ENCODE measurements at regions not wholly inside any gene's neighbourhood (a gene's known extent, or its start where the extent isn't known, plus 50 kb on each side); places are given as distances from the start of the nearest gene placed in this dataset.

GRCh38 chr5:39863926-39864552 is 439.3 kb upstream of the DAB2 start:
- no peak for DNase-seq

DNA sequence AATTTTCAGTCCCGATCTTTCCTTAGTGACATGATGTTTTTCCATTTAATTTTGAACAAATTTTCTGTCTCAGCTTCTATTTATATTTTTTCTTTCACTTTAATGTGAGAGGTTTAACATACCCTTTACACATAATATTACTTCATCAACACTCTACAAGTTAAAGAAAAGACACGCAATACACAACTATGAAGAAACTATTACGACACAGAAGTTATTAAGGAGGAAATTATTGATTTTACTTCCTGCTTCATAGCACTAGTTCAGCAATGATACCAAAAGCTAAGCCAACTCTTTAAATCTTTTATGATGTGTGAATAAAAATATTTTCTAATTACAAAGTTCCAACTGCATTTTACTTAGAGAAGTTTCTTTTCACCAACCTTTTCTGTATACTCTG is 432.3 kb upstream of the DAB2 start:
- no peak for DNase-seq

DNA sequence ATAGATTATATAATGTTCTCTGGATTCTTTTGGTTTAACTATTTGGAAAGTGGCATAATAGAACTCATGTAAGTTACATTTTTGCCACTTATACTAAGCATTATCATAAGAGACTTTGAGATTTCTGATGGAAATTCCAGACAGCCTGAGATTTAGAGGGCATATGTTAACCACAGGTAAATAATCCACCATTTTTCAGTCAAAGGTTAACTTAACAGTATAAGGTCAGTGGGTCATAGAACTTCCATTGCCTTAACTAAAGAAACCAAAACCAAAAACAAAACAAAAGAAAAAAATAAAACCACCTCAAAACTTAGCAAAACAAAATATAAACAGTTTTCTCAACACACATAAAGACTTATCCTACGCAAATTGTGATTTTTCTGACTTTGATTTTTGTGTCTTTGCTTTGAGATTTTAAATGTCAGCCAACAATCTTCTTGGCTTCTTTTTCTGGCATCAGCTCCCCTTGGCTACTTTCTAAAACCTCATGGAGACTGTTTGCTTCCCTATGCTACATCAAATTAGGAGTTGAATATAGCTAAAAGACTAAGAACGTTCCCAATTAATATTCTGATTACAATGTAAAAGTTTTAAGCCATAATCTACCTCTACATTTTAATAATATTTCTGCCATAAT is 430.1 kb upstream of the DAB2 start:
- DNase-seq: no peak

DNA sequence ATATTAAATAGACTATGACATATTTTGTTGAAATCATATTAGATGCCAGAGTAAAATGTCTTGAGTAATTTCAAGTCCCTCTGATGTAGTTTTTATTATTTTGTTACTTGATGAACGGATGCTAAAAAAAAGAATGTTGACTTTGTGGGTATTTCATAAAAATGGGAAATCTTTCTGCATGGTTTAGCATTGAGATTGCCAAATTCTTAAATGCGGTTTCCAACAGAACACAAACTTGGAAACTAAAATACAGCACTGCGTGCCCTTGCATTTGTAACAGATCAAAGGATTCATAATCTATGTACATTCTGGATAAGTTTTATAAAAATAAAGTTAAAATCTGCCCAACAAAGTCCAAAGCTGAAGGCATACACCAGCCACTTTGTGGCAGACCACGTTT is 425.5 kb upstream of the DAB2 start:
- no peak for DNase-seq

GRCh38 chr5:39846144-39846543 is 421.4 kb upstream of the DAB2 start:
- no peak for DNase-seq

DNA sequence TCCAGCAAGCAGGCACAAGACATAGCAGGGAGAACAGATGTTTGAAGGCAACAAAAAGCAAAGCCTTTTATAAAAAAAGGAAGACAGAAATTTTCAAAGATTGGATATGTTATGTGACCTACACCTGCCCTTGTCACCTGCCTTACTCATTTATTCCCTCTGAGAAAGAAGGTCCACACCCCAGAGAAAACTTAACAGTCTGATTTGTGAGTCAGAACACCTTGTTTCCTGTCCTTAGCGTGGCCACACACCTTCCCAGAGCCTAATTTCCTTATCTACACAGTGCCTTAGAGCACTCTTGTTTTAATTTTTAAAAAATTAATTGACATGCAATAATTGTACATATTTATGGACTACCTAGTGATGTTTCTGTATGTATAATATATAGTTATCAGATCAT is 419.0 kb upstream of the DAB2 start:
- no peak for DNase-seq

GRCh38 chr5:39835371-39835770 is 410.6 kb upstream of the DAB2 start:
- no peak for DNase-seq

GRCh38 chr5:39829441-39829840 is 404.7 kb upstream of the DAB2 start:
- no peak for DNase-seq

DNA sequence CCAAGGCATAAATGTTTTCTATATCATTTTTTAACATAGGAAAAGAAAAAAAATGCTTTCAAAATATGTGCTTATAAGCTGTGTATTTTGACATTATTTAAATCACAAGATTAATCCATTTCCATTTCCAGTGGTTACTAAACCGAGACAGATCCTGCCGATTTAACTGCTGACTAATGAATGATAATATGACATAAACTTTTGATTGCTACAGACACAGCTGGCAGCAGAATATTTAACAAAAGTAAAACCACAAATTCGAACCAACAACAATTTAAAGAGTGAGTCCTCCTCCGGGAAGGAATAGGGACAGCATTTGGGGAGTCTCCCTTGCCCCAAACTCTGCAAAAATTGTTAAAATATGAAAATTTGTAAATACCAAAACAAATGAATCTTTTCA is 401.3 kb upstream of the DAB2 start:
- no peak for DNase-seq

DNA sequence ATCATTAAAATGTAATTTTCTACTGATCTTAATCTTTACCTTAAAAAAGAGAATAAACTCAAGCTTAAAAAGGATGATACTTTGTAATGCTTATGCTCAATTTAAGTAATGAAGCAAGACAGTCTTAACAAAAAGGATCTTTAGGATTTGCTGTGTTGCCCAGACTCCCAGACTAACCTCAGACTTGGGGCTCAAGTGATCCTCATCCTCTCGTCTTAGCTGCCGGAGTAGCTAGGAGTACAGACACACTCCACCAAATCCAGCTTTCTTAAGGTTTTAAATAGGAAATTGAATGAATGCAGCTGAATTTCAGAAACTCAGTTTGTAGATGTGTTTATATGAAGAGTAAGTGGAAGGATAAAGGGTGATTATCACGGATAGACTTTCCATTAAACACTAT is 400.5 kb upstream of the DAB2 start:
- DNase-seq: no peak

- no peak for DNase-seq
These were observed 397.2 kb upstream of the DAB2 start for GRCh38 chr5:39822020-39822419.

- DNase-seq: no peak
These were observed 392.1 kb upstream of the DAB2 start for GRCh38 chr5:39816866-39817265.

DNA sequence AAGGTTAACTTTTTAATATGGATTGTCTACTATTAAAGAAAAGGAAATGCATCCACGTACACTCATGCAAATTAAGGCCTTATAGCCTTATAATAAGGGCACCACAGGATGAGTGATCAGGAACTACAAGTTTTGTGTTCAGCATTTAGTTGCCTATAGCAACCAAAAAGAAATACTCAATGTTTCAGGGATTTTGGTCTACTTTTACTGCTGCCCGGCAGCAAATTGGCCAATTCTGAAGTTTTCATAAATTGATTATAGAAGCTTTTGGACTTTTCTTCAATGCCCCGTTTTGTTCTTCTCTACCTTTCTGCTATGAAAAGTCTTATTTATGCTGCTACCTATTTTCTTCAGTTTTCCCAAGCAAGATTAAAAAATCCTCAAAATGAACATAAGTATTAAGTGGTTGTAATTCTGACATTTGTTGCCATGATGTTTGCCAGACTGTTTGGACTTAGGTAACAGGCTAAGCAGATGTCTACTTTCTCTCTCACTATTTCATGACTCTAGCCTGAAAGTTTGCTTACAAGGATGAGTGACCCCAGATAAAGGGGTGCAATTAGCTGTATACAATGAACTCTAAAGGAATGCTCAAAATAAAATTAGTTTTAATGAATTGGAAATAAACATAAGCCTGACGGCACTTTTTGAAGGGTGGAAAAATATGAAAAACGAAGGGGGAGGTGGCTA is 391.5 kb upstream of the DAB2 start:
- no peak for DNase-seq

DNA sequence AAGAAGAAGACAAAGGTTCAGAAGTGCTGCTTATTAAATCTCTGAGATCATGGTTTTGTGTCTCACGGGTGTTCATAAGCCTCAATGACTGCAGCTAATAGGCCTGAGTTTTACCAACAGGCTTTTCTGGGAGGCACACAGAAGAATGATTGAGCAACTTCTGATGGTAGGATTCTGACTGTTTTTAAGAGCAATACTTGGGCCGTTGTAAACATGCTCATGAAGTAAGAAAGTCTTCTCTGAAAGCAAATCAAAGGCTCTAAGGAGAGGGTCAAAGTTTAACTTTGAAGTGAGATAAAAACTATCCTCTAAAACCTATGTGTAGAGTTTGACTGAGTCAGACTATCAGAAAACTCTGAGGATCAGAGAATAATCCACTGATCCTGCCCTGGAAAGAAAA is 390.9 kb upstream of the DAB2 start:
- DNase-seq: no peak

DNA sequence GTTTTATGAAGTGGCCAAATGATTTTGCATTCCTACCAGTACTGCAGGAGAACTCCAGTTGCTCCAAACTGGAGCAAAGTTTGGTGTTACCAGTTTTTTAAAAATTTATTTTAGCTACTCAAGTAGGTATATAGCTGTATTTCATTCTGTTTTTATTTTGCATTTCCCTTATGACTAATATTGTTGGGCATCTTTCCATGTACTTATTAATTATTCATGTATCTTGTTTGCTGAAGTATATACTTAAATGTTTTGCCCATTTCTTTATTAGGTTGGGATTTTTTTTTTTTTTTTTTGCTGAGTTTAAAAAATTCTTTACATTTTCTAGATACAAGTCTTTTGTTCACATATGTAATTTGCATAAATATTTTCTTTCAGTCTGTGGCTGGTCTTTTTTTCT is 386.6 kb upstream of the DAB2 start:
- no peak for DNase-seq

DNA sequence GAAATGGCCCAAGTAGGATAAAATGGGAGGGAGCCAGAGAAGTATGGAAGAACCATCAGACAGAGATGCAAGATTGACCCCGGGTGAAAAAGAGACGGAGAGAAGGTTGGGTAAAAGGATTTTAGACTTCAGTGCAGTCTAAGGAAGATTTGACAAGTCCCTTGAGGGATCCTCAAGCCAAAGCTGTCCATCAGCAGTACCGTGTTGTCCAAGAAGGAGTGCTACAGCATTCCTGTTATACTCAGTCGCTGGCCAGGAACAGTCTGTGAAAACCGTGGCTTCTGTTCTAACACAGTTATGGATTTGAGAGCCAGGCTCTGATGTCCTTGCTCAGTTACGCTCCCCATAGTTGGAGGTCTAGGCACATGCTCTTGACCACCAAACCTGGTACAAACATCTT is 383.9 kb upstream of the DAB2 start:
- DNase-seq: no peak

DNA sequence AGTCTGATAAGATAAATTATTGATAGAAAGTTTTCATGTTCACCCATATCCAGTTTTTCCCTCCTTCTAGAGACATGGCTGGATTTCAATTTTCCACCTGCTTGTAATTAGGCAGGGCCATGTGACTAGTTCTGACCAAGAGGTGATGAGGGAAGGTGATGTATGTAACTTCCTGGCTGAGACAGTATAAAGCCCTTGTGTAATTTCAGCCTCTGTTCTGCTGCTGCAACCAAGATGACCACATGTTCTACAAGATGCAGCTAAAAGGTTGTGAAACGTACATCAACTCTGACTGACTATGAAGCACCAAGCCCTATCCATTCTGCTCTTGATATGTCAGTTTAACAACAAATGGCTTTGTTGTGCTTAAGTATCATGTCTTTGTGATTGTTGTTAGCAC is 376.5 kb upstream of the DAB2 start:
- no peak for DNase-seq

GRCh38 chr5:39800042-39800601 is 375.3 kb upstream of the DAB2 start:
- DNase-seq: no peak

DNA sequence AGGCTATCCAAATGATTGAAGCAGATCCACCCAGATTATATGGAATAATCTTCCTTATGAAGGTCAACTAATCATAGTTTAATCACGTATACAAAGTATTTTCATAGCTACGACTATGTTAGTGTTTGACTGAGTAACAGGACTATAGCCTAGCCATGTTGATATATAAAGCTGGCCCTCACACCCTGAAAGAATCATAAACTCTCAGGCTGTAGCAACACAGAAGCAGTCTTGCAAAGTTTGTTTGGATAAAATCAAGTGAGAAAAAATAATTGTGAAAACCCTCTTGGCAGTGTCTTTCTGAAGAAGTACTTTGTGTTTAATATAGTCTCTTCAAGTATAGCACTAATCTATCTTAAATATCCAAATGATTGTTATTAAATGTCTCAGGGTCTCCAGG is 374.5 kb upstream of the DAB2 start:
- DNase-seq: no peak

DNA sequence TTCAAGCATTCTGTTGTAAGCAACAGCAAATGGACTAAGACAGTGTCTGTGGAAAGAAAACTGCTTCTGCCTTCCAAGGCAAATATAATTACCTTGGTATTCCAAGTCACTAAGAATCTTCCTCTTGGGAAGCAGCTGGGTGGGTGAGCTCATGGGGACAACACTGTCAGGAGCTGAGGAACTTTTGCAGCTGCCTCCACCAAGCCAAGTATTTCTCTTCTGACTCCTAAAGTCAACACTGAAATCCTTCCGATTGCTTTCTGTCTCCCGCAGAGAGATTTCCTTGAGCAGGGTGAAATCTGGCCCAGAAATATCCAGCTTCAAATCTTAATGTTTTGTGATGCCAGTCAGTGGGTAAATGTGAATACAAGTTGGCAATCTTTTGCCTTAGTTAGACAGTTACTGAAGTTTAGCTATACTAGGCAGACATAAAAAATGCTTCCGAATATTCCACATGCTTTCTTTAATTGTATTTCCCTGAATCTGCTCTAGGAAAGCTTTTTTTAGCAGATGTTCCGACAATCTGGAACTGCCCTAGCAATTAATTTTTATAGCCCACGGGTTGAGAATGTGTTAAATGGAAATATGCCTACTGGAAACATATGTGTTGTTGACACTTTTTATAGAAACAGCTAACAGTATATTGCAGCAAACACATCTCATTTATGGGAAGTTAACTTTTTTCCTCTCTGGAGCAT is 369.9 kb upstream of the DAB2 start:
- no peak for DNase-seq

GRCh38 chr5:39785410-39785809 is 360.6 kb upstream of the DAB2 start:
- no peak for DNase-seq

DNA sequence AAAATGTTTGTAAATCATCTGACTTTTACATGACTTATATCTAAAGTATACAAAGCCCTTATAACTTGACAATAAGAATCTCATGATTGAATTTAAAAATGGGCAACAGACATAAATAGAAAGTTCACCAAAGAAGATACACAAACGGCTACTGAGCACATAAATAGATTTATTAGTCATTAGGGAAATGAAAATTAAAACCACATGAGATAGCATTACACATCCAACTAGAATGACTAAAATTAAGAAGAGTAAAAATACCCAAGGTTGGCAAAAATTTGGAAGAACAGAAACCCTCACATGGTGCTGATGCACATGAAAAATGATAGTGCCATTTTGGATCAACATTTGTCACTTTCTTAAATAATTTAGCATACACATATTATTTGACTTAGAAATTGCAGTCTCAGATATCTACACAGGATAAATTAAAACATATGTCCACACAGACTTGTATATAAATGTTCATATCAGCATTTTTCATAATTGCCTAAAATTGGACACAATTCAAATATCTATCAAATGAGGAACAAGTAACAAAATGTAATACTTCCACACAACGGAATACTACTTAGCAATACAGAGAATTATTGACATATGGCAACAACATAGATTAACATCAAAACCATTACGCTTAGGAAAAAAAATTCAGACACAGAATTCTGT is 359.1 kb upstream of the DAB2 start:
- DNase-seq: no peak

DNA sequence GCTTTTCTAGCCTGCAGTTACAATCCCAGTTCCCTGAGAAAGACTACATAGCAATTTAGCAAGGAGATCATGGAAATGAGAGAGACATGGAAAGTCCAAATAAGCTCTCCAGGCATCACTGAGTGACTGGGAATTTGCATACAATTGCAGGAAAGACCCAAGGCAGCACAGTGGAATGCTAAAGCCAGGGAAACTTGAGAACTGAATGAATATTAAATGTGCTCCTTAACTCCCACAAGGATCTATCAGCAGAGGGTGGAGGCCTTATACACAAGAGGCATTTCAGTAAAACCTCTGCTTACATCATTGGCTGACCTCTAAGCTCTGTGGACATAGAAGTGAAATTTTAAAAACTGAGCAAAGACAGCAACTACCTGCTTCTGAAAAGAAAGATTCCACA is 355.6 kb upstream of the DAB2 start:
- DNase-seq: no peak
